Keratinocyte (primary cell): ENCODE measurements at regions not wholly inside any gene's neighbourhood (a gene's known extent, or its start where the extent isn't known, plus 50 kb on each side); places are given as distances from the start of the nearest gene placed in this dataset.

Experiments used
- EZH2 ChIP-seq: IDR thresholded peaks from one replicate; pipeline ENCODE4 v1.6.1; 2012; ENCODE audit warnings: inconsistent platforms, mild to moderate bottlenecking, low read length, moderate library complexity
- TF ChIP-seq, protein P1 (sequence below), 3 experiments: IDR thresholded peaks in 1 of 3; conservative IDR thresholded peaks in 1 of 3; optimal IDR thresholded peaks in 1 of 3; 2 replicates in 2 of 3; 3 replicates in 1 of 3; pipeline versions ENCODE3 to v1.5.1; 2011; ENCODE audit warnings: low read length in 3 of 3, mild to moderate bottlenecking in 3 of 3, moderate library complexity in 2 of 3, control low read depth in 1 of 3, inconsistent platforms in 1 of 3; ENCODE audit not compliant: insufficient read depth in 2 of 3; ENCODE audit errors: extremely low read depth in 1 of 3

DNA sequence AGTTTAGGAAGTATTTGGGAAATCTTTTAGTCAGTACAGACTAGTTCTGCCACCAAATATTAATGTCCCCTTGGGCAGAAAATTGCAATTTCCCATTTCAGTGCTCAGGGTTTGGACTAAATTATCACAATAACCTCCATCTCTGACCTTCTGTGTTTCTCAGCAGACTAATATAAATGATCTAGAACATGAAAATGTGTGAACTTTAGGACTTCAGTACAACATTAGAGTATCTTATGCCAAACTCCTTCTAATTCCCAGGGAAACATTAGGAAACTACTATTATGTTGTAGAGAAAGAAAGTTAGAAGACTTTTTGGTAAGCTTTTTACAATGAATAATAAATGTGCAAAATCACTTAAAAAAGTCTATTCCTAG lies 1087.6 kb upstream of the CITED2 start:
- TF ChIP-seq, protein P1, sequence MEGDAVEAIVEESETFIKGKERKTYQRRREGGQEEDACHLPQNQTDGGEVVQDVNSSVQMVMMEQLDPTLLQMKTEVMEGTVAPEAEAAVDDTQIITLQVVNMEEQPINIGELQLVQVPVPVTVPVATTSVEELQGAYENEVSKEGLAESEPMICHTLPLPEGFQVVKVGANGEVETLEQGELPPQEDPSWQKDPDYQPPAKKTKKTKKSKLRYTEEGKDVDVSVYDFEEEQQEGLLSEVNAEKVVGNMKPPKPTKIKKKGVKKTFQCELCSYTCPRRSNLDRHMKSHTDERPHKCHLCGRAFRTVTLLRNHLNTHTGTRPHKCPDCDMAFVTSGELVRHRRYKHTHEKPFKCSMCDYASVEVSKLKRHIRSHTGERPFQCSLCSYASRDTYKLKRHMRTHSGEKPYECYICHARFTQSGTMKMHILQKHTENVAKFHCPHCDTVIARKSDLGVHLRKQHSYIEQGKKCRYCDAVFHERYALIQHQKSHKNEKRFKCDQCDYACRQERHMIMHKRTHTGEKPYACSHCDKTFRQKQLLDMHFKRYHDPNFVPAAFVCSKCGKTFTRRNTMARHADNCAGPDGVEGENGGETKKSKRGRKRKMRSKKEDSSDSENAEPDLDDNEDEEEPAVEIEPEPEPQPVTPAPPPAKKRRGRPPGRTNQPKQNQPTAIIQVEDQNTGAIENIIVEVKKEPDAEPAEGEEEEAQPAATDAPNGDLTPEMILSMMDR (optimal IDR thresholded peaks at IDR 0.05 in 1 of 3, IDR thresholded peaks at IDR 0.05 in 1 of 3, conservative IDR thresholded peaks at IDR 0.05 in 1 of 3; ENCODE audit: extremely low read depth in 1 of 3, insufficient read depth in 2 of 3, low read length in 3 of 3) = no peak
- TF ChIP-seq EZH2 = no peak
